Sigmoid colon (tissue), 4 donors: ENCODE measurements at regions not wholly inside any gene's neighbourhood (a gene's known extent, or its start where the extent isn't known, plus 50 kb on each side); places are given as distances from the start of the nearest gene placed in this dataset.

Experiments used
- EP300 ChIP-seq, 4 donors: sonication (generic); formaldehyde crosslinking; IDR thresholded peaks; one replicate each; pipeline ENCODE4 v1.6.1; 2017; ENCODE audit warnings: antibody characterized with exemption in 4 of 4
- POLR2A ChIP-seq, 2 donors: fragments of 450-650 bp; IDR thresholded peaks; one replicate each; pipeline ENCODE4 v1.6.1; 2016; ENCODE audit warnings: antibody characterized with exemption in 2 of 2, mild to moderate bottlenecking in 2 of 2, moderate library complexity in 2 of 2
- POLR2AphosphoS5 ChIP-seq, 4 donors: sonication (generic); formaldehyde crosslinking; IDR thresholded peaks; one replicate each; pipeline ENCODE4 v1.6.1; 2017; ENCODE audit warnings: antibody characterized with exemption in 4 of 4
- TF ChIP-seq, protein P1 (sequence below), 4 experiments: fragments of 450-650 bp in 3 of 4; fragments of 200-600 bp in 1 of 4; IDR thresholded peaks; one replicate each; pipeline ENCODE4 v1.5.1; 2016 to 2019; ENCODE audit warnings: antibody characterized with exemption in 4 of 4, mild to moderate bottlenecking in 3 of 4, moderate library complexity in 2 of 4

DNA sequence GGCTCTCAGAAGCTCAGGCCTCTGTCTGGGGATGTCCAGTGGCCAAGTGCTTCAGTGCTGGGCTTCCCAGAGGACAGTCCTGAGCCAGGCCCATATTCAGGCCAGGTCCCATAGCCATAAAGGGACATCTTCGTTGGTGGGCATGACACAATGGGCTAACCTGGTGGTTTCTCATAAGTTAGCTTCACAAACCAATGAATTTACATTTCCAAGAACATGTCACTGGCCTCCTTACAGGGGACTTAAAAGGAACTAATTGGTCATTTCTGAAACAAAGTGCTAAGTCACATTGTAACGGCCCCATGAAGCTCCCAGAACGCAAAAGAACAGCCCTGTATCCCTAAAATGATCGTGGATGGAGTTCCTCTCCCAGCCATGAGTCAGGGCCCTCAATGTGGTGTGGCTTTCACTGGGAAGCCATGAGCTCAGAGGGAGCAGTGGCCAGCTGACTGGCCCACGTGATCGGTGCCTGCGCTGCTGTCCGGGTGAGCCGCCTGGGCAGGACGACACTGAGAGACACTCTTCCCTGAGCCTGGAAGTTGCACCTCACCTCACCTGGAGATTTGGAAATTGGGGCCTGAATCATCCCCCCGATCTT, 163.7 kb upstream of the APCDD1 start:
- TF ChIP-seq POLR2AphosphoS5 (IDR thresholded peaks at IDR 0.05) (no peak), POLR2A (IDR thresholded peaks at IDR 0.05) (no peak), EP300 (IDR thresholded peaks at IDR 0.05) (no peak)
- TF ChIP-seq, protein P1, sequence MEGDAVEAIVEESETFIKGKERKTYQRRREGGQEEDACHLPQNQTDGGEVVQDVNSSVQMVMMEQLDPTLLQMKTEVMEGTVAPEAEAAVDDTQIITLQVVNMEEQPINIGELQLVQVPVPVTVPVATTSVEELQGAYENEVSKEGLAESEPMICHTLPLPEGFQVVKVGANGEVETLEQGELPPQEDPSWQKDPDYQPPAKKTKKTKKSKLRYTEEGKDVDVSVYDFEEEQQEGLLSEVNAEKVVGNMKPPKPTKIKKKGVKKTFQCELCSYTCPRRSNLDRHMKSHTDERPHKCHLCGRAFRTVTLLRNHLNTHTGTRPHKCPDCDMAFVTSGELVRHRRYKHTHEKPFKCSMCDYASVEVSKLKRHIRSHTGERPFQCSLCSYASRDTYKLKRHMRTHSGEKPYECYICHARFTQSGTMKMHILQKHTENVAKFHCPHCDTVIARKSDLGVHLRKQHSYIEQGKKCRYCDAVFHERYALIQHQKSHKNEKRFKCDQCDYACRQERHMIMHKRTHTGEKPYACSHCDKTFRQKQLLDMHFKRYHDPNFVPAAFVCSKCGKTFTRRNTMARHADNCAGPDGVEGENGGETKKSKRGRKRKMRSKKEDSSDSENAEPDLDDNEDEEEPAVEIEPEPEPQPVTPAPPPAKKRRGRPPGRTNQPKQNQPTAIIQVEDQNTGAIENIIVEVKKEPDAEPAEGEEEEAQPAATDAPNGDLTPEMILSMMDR (IDR thresholded peaks at IDR 0.05), result no peak
